GM21528 (cell line): ENCODE measurements at regions not wholly inside any gene's neighbourhood (a gene's known extent, or its start where the extent isn't known, plus 50 kb on each side); places are given as distances from the start of the nearest gene placed in this dataset.
A peak's percentile ranks its signal among the peaks of the same experiment; 100 is the strongest.
"Not testable (repeated sequence)": the region's sequence is repeated elsewhere in the genome, so short reads cannot be mapped to it uniquely, and the experiment has no call there.

Source experiments
- ATAC-seq: cut with Tn5 transposase; IDR thresholded peaks from one replicate; pipeline ENCODE4 v1.9.1; 2021; ENCODE audit warnings: mild to moderate bottlenecking, moderate library complexity; ENCODE audit not compliant: unreplicated experiment, low FRiP score

GRCh38 chr6:167688123-167688522, 138.6 kb upstream of the AFDN start:
- ATAC-seq = no peak

- ATAC-seq = no peak
Observed at GRCh38 chr6:167689278-167689677, 137.4 kb upstream of the AFDN start.

GRCh38 chr6:167689751-167690150, 137.0 kb upstream of the AFDN start:
- ATAC-seq = no peak

GRCh38 chr6:167690167-167690922, 136.4 kb upstream of the AFDN start:
- not testable (repeated sequence) for ATAC-seq

DNA sequence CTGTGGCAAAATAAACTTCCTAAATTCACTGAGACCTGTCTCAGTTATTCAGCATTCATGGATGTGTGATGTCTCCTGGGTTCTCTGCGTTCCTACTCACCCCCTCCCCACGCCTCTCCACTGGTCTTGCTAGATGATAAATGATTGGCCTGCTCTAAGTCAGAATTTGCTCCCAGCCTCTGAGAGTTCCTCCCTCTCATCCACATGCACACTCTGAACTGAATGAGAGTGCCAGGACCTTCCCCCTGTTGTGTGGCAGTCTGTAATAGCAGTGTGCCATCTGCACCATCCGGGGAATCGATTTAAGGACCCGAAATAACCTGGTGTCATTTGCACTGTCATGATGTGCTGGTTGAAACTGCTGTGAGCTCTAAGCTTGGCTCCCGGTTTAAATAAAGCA, 135.8 kb upstream of the AFDN start:
- ATAC-seq = no peak

DNA sequence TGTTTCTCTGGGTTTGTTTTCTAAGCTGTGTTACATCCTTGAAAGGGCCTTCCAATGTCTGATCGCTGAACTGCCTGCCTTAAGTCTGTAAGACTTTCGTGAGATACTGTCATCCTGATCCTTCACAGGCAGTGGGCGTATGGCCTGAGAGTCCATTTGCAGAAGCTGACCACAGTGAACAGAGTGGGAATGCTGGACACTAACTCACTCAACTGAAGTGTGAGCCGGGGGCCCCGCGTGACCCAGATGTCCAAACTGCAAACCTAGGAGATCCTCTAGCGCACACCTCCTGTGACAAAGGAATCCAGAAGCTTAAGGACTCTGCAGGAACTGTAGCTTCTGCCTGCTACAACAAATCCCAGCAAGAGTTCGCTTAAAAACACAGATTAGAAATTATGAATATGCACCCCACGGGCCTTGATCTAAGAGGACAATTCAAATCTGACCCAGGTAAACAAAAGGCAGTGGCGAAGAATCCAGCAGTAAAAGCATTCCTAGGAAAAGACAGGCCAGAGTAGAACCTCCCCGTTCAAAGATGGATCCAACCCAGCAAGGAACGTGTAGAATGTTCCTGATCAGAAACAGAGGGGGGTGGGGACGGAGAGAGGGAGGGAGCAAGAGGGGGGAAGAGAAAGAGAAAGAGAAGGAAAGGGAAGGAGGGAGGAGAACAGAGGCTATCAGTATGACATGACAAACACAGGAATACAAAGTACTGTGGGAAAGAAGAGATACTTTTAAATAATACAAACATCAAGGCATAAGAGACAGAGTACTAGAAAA, 135.0 kb upstream of the AFDN start:
- no peak for ATAC-seq

GRCh38 chr6:167693478-167693877, 133.2 kb upstream of the AFDN start:
- ATAC-seq = not testable (repeated sequence)

- no peak for ATAC-seq
Observed at GRCh38 chr6:167695831-167696230, 130.9 kb upstream of the AFDN start.

- no peak for ATAC-seq
Observed at GRCh38 chr6:167696296-167696695, 130.4 kb upstream of the AFDN start.

DNA sequence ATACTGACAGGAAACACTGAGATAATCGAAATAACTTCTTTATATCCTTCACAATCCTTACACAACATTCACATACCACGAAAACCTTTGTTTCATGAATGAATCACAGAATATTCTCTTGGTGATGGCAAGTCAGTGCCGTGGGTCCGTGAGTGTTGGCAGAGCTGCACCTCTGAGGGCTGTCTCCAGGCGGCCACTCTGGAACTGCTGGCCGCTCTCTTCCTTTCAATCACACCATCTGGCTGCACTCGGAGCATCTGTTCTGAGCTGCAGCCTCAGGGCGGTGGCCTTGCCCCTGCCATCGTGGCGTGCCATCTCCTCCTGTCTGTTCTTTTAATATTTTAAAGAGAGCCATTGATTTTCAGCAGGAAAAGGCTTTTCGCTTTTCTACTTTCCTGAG, 129.4 kb upstream of the AFDN start:
- no peak for ATAC-seq

DNA sequence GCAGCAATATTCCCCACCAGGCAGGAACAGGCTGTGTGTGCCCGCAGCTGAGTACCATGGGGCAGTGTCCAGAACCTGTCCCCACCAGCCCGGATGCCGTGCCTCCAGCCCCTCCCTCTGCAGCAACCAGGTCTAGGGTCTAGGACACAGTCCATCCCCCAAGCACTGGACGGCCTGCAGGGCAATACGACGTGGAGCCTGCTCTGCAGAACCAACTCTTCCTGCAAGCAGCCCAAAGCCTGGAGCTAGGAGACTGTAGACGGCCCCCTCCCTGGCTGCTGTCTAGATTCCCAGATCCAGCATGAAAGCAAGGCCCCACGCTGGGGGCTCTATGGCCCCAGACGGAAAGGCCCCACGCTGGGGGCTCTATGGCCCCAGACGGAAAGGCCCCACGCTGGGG, 128.2 kb upstream of the AFDN start:
- no peak for ATAC-seq

- peak; percentile 97 for ATAC-seq
Observed at GRCh38 chr6:167699141-167699931, 127.4 kb upstream of the AFDN start.

DNA sequence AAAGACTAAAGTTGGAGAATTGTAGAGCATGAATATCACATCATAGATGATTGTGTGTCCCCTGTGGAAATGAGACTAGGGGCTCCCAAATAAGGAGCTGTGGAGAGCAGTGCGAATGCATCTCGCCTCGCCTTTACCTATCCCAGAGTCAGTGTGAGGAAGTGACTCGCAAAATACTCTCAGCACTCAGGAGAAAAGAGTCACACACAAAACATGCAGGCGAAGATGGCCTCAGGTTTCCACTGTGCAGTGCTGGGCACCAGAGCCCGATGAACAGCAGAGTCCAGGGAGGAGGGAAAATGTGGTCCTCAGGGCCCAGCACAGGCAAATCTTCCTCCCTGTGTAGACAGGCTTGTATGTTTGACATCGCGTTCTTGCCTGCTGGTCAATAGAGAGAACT, 126.5 kb upstream of the AFDN start:
- ATAC-seq = no peak

DNA sequence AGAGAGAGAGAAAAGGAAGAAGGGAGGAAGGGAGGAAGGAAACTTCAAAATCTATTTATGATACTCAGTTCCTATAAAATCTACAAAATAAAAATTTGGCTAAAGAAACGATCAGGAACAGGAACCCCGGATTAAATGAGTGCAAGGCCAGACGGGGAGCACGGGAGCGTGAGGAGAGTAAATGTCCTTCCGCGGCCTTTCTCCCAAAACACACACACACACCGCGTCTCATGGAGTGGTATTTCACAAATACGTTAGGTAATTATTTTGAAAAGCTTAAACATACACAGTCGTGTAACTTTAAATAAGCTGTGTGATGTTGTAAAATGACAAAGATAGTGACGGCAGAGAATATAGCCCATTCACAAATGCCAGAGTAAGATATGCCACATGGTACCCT, 125.7 kb upstream of the AFDN start:
- no peak for ATAC-seq

- no peak for ATAC-seq
Observed at GRCh38 chr6:167702241-167702827, 124.4 kb upstream of the AFDN start.

DNA sequence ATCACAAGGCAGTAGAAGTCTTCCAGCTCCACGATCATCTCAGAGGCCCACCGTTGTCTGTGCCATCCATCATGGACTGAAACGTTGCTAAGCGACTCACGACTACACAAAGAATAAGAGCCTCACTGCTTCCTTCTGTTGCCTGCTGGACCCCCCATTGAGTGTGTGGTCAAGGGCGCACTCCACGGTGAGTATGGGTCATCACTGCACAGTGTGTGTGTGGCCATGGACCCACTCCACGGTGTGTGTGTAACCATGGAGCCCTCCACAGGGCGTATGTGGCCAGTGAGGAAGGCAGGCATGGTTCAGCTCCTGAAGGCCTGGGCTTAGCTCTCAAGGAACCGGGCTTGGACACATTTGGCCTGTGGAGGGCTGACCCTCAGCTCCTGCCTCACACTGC, 123.4 kb upstream of the AFDN start:
- no peak for ATAC-seq

DNA sequence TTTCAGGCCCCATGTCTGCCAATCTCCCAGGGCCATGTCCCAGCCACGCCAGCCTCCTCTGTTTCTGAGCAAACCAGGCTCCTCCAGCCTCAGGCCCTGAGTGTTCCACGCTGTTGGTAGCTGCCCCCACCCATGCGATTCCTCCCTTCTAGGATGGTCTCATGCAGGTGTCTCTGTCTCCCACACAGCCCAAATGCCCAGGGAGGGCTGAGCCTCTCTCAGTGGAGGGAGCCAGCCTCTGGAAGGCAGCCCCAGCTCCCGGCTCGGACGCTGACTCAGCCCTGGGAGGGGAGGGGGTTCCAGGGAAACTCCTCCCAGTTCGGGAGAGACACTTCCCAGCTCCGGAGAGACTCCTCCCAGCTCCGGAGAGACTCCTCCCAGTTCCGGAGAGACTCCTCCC, 122.9 kb upstream of the AFDN start:
- no peak for ATAC-seq

GRCh38 chr6:167704396-167704901, 122.3 kb upstream of the AFDN start:
- no peak for ATAC-seq

- ATAC-seq = no peak
Observed at GRCh38 chr6:167705211-167705750, 121.4 kb upstream of the AFDN start.
